Peyer's patch (tissue), 4 donors: ENCODE measurements at regions not wholly inside any gene's neighbourhood (a gene's known extent, or its start where the extent isn't known, plus 50 kb on each side); places are given as distances from the start of the nearest gene placed in this dataset.

Experiments
- POLR2A ChIP-seq, 2 donors: fragments of 450-650 bp; IDR thresholded peaks; one replicate each; pipeline ENCODE4 v1.5.1; 2017; ENCODE audit warnings: antibody characterized with exemption in 2 of 2, mild to moderate bottlenecking in 2 of 2, moderate library complexity in 2 of 2
- TF ChIP-seq, protein P1 (sequence below), 6 experiments: fragments of 450-650 bp in 4 of 6; fragments of 200-600 bp in 2 of 6; sonication (generic) in 1 of 6; IDR thresholded peaks; one replicate each; pipeline ENCODE4 v1.5.1; 2017 to 2019; ENCODE audit warnings: antibody characterized with exemption in 6 of 6, mild to moderate bottlenecking in 3 of 6, moderate library complexity in 1 of 6

DNA sequence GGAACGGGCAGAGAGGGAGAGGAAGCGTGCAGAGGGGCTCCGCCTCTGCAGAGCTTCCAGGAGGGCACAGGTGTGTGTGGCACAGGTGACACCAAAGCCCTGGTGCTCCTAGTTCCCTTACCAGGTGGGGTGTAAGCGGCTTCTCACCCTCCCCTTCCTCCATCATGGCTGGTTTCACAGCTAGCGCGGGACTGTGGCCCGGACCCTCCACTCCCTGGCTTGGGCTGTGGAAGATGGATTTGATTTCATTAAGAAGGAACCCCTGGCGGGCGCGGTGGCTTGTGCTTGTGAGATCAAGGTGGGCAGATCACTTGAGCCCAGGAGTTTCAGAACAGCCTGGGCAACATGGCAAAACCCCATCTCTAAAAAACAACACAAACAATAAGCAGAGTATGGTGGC is 241.2 kb upstream of the GSE1 start:
- TF ChIP-seq POLR2A (IDR thresholded peaks at IDR 0.05): no peak
- TF ChIP-seq, protein P1, sequence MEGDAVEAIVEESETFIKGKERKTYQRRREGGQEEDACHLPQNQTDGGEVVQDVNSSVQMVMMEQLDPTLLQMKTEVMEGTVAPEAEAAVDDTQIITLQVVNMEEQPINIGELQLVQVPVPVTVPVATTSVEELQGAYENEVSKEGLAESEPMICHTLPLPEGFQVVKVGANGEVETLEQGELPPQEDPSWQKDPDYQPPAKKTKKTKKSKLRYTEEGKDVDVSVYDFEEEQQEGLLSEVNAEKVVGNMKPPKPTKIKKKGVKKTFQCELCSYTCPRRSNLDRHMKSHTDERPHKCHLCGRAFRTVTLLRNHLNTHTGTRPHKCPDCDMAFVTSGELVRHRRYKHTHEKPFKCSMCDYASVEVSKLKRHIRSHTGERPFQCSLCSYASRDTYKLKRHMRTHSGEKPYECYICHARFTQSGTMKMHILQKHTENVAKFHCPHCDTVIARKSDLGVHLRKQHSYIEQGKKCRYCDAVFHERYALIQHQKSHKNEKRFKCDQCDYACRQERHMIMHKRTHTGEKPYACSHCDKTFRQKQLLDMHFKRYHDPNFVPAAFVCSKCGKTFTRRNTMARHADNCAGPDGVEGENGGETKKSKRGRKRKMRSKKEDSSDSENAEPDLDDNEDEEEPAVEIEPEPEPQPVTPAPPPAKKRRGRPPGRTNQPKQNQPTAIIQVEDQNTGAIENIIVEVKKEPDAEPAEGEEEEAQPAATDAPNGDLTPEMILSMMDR (IDR thresholded peaks at IDR 0.05): no peak
